Stimulated activated naive B cell treated with anti-CD40 and anti-IgM and Interleukin-4, amounts not matched to agents 10 μg/mL and 1 μg/mL and 100 μg/mL, for 72 hours (primary cell): ENCODE measurements at regions not wholly inside any gene's neighbourhood (a gene's known extent, or its start where the extent isn't known, plus 50 kb on each side); places are given as distances from the start of the nearest gene placed in this dataset.

Experiments used
- ATAC-seq, 2 donors: fragments of 150-1000 bp; cut with Tn5 transposase; replicated peaks; 2 replicates each; pipeline ENCODE4 v1.10.0; 2021; ENCODE audit warnings: moderate library complexity in 1 of 2
- DNase-seq: peaks from one replicate; pipeline ENCODE4 v3.0.0; 2021
- H3K27ac Mint-ChIP-seq: one replicate; pipeline ENCODE4 v1.8.0; 2022; ENCODE audit warnings: mild to moderate bottlenecking, mixed read lengths
- H3K27me3 Mint-ChIP-seq, 2 donors: one replicate each; pipeline ENCODE4 v1.8.0; 2022; ENCODE audit warnings: mixed read lengths in 2 of 2
- H3K36me3 Mint-ChIP-seq, 2 donors: one replicate each; pipeline ENCODE4 v1.8.0; 2022; ENCODE audit warnings: mixed read lengths in 2 of 2, mild to moderate bottlenecking in 1 of 2
- H3K4me1 Mint-ChIP-seq, 2 donors: one replicate each; pipeline ENCODE4 v1.8.0; 2022; ENCODE audit warnings: mixed read lengths in 2 of 2, mild to moderate bottlenecking in 1 of 2
- H3K4me3 Mint-ChIP-seq, 2 donors: one replicate each; pipeline ENCODE4 v1.8.0; 2022; ENCODE audit warnings: mild to moderate bottlenecking in 2 of 2, mixed read lengths in 2 of 2, moderate library complexity in 1 of 2
- H3K9me3 Mint-ChIP-seq, 2 donors: one replicate each; pipeline ENCODE4 v1.8.0; 2022; ENCODE audit warnings: mixed read lengths in 2 of 2, mild to moderate bottlenecking in 1 of 2

DNA sequence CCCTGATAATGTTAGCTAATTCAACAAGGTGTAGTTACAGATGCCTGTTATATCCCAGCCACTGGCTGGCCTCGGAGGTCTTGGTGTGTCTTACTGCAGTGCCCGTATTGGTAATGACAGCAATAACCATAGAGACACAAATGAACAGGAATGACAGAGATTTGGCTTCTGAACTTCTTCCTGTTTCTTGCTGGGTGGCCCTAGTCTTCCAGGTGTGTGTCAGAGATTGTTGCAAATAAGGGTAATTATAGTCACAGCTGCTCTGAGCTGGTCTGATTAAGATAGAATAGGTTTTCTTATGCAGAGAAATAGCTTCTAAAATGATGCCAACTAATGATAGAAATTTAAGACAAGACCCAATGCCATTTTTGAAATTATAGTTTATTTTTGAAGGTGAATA lies 64.1 kb upstream of the MAD2L1 start:
- Mint-ChIP-seq H3K4me3 (no peak overlapping the region), H3K9me3 (peaks cover under 1 to 1% of the 10 kb centered on the region in 2 donors), H3K27me3 (peaks cover under 1% of the 10 kb centered on the region in 2 donors), H3K27ac (no peak overlapping the region), H3K4me1 (no peaks in the 10 kb centered on the region), H3K36me3 (no peaks in the 10 kb centered on the region)
- DNase-seq: no peak
- no peak for ATAC-seq
